ENCODE measurements at regions not wholly inside any gene's neighbourhood (a gene's known extent, or its start where the extent isn't known, plus 50 kb on each side); places are given as distances from the start of the nearest gene placed in this dataset.

GRCh38 chr7:156203923-156204322, 391.7 kb upstream of the SHH start:
- TF ChIP-seq POLR2A (IDR thresholded peaks at IDR 0.05): no peak
- TF ChIP-seq CTCF (IDR thresholded peaks at IDR 0.05): no peak
- no peak for TF ChIP-seq POLR2AphosphoS5 (IDR thresholded peaks at IDR 0.05)

Data from breast epithelium (tissue), 3 donors.